Kidney epithelial cell (primary cell): ENCODE measurements at regions not wholly inside any gene's neighbourhood (a gene's known extent, or its start where the extent isn't known, plus 50 kb on each side); places are given as distances from the start of the nearest gene placed in this dataset.

Source experiments
- DNase-seq: peaks from one replicate; pipeline ENCODE4 v3.0.0-alpha.2; 2010; ENCODE audit warnings: low read depth
- H3K27me3 ChIP-seq: 2 replicates; pipeline ENCODE4 v1.6.0; 2011; ENCODE audit warnings: low read length; ENCODE audit not compliant: control insufficient read depth, insufficient read depth
- H3K36me3 ChIP-seq: 2 replicates; pipeline ENCODE4 v1.5.1; 2011; ENCODE audit warnings: low read length; ENCODE audit not compliant: control insufficient read depth, insufficient read depth
- H3K4me3 ChIP-seq: 2 replicates; pipeline ENCODE4 v1.5.1; 2011; ENCODE audit warnings: low read depth, mild to moderate bottlenecking, control low read depth, low read length
- CTCF ChIP-seq: IDR thresholded peaks from 2 replicates; pipeline ENCODE4 v1.5.1; 2011; ENCODE audit warnings: mild to moderate bottlenecking, moderate library complexity, low read length, control low read depth, inconsistent platforms; ENCODE audit not compliant: insufficient read depth, poor library complexity, severe bottlenecking

GRCh38 chr13:64438084-64438483 is 2792.1 kb downstream of the PCDH9 start:
- H3K27me3 ChIP-seq = no peaks in the 10 kb centered on the region
- DNase-seq = no peak
- no peaks in the 10 kb centered on the region for H3K36me3 ChIP-seq
- no peak for TF ChIP-seq CTCF
- no peak overlapping the region for H3K4me3 ChIP-seq

- Histone ChIP-seq H3K36me3 (no peaks in the 10 kb centered on the region), H3K27me3 (no peaks in the 10 kb centered on the region), H3K4me3 (no peak overlapping the region)
- DNase-seq = no peak
- no peak for TF ChIP-seq CTCF
Measured at GRCh38 chr13:64429691-64430090, 2800.4 kb downstream of the PCDH9 start.

DNA sequence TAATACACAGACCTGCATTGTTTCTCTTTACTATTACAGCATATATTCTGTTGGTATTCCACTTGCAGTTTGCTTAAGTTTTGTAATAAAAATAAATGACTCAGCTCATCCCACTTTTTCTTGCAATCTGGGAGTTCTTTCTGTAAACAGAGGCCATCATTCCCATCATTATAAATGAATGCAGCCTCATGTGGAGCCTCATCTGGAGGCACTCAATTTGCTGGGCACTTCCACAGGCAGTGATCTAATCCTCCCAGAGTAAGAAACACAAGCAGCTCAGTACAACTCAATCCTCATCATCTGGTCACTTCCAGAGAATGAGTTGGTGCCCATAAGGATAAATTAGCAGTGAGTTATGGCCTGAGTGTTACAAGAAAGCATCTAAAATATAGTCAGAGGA is 2801.9 kb downstream of the PCDH9 start:
- Histone ChIP-seq H3K4me3 (no peak overlapping the region), H3K36me3 (no peaks in the 10 kb centered on the region), H3K27me3 (no peaks in the 10 kb centered on the region)
- TF ChIP-seq CTCF = no peak
- DNase-seq = no peak

DNA sequence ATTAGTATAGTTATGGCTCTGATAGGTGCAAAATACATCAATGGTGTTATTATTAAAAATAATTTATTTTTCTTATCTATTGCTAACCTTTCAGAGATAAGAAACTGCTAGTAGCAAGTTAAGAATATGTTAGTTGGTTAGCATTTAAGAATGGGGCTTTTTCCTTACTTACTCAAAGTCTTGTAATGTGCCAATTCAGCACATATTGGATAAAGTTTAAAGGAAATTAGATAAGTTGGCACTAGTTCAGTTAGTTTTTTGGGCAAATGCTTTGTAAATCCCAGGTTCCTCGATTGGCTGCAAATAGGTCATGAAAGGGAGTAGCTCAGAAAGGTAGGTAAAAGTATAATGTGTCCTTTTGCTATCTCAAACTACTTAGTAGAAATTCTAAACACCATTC is 2806.7 kb downstream of the PCDH9 start:
- DNase-seq = no peak
- H3K36me3 ChIP-seq = no peaks in the 10 kb centered on the region
- H3K4me3 ChIP-seq = no peak overlapping the region
- no peak for TF ChIP-seq CTCF
- no peaks in the 10 kb centered on the region for H3K27me3 ChIP-seq

GRCh38 chr13:64420181-64420580 is 2810.0 kb downstream of the PCDH9 start:
- DNase-seq = no peak
- Histone ChIP-seq H3K27me3 (no peaks in the 10 kb centered on the region), H3K4me3 (no peak overlapping the region), H3K36me3 (no peaks in the 10 kb centered on the region)
- no peak for TF ChIP-seq CTCF

GRCh38 chr13:64417581-64417980 is 2812.6 kb downstream of the PCDH9 start:
- no peak for TF ChIP-seq CTCF
- DNase-seq = no peak

More at GRCh38 chr13:64417581-64417980, 2812.6 kb downstream of the PCDH9 start:
- Histone ChIP-seq H3K4me3 (no peak overlapping the region), H3K36me3 (no peaks in the 10 kb centered on the region), H3K27me3 (no peaks in the 10 kb centered on the region)
